HCT116 (cell line): ENCODE measurements at regions not wholly inside any gene's neighbourhood (a gene's known extent, or its start where the extent isn't known, plus 50 kb on each side); places are given as distances from the start of the nearest gene placed in this dataset.

Source experiments
- EZH2phosphoT487 ChIP-seq: fragments of 200-600 bp; IDR thresholded peaks from 2 replicates; pipeline ENCODE4 v1.6.1; 2018; ENCODE audit warnings: antibody characterized with exemption, borderline replicate concordance
- YY1 ChIP-seq: IDR thresholded peaks from 2 replicates; pipeline ENCODE4 v1.6.1; 2011; ENCODE audit warnings: low read length, low read depth, moderate library complexity, mild to moderate bottlenecking; ENCODE audit not compliant: insufficient replicate concordance; ENCODE audit errors: extremely low read depth
- TF ChIP-seq, protein P1 (sequence below), 3 experiments: fragments of 200-600 bp in 1 of 3; sonication (generic) in 1 of 3; IDR thresholded peaks in 2 of 3; conservative IDR thresholded peaks in 1 of 3; 2 replicates each; pipeline ENCODE4 v1.5.1; 2012 to 2017; ENCODE audit warnings: low read depth in 2 of 3, low read length in 2 of 3, antibody characterized with exemption in 1 of 3, borderline replicate concordance in 1 of 3, control low read depth in 1 of 3, mild to moderate bottlenecking in 1 of 3, mixed read lengths in 1 of 3, mixed run types in 1 of 3, moderate library complexity in 1 of 3; ENCODE audit not compliant: insufficient read depth in 1 of 3

DNA sequence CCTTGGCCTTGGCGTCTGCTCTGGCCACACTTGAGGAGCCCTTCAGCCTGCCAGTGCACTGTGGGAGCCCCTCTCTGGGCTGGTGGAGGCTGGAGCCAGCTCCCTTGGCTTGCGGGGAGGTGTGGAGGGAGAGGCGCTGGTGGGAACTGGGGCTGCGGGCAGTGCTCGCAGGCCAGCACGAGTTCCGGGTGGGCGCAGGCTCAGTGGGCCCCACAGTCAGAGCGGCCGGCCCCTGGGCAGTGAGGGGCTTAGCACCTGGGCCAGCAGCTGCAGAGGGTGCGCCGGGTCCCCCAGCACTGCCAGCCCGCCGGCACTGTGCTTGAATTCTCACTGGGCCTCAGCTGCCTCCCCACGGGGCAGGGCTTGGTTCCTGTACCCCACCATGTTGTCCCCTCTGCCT, 68.7 kb upstream of the KCNAB1 start:
- TF ChIP-seq, protein P1, sequence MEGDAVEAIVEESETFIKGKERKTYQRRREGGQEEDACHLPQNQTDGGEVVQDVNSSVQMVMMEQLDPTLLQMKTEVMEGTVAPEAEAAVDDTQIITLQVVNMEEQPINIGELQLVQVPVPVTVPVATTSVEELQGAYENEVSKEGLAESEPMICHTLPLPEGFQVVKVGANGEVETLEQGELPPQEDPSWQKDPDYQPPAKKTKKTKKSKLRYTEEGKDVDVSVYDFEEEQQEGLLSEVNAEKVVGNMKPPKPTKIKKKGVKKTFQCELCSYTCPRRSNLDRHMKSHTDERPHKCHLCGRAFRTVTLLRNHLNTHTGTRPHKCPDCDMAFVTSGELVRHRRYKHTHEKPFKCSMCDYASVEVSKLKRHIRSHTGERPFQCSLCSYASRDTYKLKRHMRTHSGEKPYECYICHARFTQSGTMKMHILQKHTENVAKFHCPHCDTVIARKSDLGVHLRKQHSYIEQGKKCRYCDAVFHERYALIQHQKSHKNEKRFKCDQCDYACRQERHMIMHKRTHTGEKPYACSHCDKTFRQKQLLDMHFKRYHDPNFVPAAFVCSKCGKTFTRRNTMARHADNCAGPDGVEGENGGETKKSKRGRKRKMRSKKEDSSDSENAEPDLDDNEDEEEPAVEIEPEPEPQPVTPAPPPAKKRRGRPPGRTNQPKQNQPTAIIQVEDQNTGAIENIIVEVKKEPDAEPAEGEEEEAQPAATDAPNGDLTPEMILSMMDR (IDR thresholded peaks at IDR 0.05 in 2 of 3, conservative IDR thresholded peaks at IDR 0.05 in 1 of 3; ENCODE audit: borderline replicate concordance in 1 of 3, insufficient read depth in 1 of 3, low read depth in 2 of 3, low read length in 2 of 3): no peak
- TF ChIP-seq YY1 (no peak), EZH2phosphoT487 (no peak)
